ENCODE measurements at regions not wholly inside any gene's neighbourhood (a gene's known extent, or its start where the extent isn't known, plus 50 kb on each side); places are given as distances from the start of the nearest gene placed in this dataset.

- TF ChIP-seq, protein P1, sequence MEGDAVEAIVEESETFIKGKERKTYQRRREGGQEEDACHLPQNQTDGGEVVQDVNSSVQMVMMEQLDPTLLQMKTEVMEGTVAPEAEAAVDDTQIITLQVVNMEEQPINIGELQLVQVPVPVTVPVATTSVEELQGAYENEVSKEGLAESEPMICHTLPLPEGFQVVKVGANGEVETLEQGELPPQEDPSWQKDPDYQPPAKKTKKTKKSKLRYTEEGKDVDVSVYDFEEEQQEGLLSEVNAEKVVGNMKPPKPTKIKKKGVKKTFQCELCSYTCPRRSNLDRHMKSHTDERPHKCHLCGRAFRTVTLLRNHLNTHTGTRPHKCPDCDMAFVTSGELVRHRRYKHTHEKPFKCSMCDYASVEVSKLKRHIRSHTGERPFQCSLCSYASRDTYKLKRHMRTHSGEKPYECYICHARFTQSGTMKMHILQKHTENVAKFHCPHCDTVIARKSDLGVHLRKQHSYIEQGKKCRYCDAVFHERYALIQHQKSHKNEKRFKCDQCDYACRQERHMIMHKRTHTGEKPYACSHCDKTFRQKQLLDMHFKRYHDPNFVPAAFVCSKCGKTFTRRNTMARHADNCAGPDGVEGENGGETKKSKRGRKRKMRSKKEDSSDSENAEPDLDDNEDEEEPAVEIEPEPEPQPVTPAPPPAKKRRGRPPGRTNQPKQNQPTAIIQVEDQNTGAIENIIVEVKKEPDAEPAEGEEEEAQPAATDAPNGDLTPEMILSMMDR (IDR thresholded peaks at IDR 0.05; ENCODE audit: control insufficient read depth, insufficient read depth, low read depth, low read length, missing control alignments) = no peak
- H3K4me3 ChIP-seq (ENCODE audit: control insufficient read depth, low read depth, low read length) = no peak overlapping the region
- DNase-seq (ENCODE audit: low read depth) = no peak
Observed at GRCh38 chr3:163132111-163132510, 1635.5 kb downstream of the OTOL1 start.

GRCh38 chr3:163129287-163129686 is 1632.7 kb downstream of the OTOL1 start:
- no peak for DNase-seq (ENCODE audit: low read depth)
- TF ChIP-seq, protein P1 (IDR thresholded peaks at IDR 0.05; ENCODE audit: control insufficient read depth, insufficient read depth, low read depth, low read length, missing control alignments) = no peak
- no peak overlapping the region for H3K4me3 ChIP-seq (ENCODE audit: control insufficient read depth, low read depth, low read length)

DNA sequence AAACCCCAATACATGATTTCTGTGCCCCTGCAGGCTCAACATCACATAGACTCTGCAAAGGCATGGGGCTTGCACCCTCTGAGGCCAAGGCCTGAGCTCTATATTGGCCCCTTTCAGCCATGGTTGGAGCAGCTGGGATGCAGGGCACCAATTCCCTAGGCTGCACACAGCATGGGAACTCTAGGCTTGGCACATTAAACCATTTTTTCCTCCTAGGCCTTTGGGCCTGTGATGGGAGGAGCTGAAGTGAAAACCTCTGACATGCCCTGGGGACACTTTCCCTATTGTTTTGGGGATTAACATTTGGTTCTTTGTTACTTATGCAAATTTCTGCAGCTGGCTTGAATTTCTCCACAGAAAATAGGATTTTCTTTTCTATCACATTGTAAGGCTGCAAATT is 1629.5 kb downstream of the OTOL1 start:
- TF ChIP-seq, protein P1 (IDR thresholded peaks at IDR 0.05; ENCODE audit: control insufficient read depth, insufficient read depth, low read depth, low read length, missing control alignments) = no peak
- H3K4me3 ChIP-seq (ENCODE audit: control insufficient read depth, low read depth, low read length) = no peak overlapping the region
- DNase-seq (ENCODE audit: low read depth) = no peak
